AG20443 (cell line): ENCODE measurements at regions not wholly inside any gene's neighbourhood (a gene's known extent, or its start where the extent isn't known, plus 50 kb on each side); places are given as distances from the start of the nearest gene placed in this dataset.
A peak's percentile ranks its signal among the peaks of the same experiment; 100 is the strongest.

Experiments used
- DNase-seq: peaks from one replicate; pipeline ENCODE4 v3.0.0; 2012; ENCODE audit warnings: low spot score, mixed read lengths

DNA sequence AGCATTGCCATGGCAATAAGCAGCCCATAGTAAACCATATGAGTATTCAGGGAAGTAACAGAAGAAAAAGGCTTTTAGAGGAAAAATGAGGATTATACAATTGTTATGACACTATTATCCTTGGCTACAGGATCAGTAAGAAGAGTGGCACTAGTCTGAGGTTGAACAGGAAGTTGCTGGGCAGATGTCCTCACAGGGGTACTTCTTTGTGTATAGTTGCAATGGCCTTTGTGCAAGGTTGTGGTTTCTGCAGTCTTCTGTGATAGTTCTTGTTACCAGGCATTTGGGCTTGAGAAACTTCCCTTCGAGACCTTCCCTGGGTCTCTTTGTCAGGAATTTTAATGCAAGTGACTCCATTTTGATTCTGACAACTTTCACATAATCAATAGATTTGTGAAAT lies 100.6 kb upstream of the ATP11B start:
- no peak for DNase-seq

DNA sequence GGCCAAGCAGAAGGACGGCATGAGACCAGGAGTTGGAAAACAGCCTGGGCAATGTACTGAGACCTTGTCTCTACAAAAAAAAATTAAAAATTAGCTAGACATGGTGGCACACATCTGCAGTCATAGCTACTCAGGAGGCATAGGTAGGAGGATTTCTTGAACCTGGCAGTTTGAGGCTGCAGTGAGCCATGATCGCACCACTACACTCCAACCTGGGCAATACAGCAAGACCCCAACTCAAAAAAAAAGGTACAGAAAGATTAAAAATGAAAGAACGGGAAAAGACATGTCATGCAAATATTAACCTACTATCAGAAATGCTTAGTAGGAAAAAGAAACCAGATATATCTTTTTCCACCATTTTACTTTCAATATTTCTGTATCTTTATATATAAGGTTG lies 99.6 kb upstream of the ATP11B start:
- DNase-seq = no peak

DNA sequence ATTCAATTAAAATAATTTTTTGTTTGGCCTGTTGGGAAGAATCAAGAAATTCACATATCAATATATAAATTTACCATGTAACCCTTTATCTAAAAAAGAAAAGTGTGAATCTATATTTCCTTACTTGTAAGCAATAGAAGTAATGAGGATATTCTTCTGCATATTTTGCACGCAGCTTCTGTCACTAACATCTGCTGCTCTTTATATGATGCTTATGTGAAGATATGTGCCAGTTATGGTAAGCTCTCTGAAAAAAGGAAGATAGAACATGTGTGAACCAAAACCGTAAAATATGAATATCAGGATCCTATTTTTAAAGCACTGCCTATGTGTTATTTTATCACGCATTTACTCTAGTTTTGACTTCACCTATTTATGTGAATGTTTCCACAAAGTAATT lies 96.4 kb upstream of the ATP11B start:
- DNase-seq = no peak

DNA sequence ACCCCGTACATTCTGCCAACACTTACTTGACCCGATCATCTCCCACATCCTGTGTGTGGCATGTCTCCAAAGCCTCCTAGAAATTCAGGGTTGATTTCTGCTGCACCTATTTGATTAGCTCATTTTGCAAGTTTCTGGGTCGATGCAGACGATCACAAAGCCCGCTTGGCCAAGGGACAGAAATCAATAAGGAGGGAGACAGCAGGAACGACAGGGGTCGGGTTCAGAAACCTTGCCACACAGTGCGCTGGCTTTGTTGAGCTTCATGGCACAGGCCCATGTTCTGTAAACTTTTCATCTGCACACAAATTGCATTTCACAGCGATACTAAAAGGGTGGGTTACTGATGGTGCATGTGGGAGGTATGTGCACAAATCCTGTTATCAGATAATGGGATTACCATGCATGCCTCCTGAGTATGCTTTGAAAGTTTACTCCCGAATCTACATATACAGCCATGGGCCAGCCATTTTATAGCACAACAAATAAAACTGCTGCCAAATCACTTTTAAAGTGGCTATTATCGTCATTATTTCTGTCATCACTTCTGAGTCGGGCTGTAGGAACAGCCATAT lies 95.9 kb upstream of the ATP11B start:
- no peak for DNase-seq

DNA sequence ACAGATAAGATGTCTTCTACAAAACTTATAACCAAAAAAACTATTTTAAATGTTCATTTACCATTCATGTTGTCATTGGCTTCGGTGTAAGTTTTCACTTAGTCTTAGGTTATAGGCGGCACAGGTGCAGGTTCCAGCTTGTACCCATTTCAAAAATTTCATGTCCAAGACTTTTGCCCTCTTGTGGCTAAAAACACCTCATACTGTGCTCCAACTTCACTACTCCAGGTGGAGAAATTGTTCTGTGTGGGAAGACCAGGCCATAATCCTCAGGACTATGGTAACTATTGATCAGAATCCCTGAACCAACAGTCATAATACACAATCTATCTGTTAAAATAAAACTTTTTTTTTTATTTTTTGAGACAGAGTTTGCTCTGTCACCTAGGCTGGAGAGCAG lies 95.2 kb upstream of the ATP11B start:
- no peak for DNase-seq

DNA sequence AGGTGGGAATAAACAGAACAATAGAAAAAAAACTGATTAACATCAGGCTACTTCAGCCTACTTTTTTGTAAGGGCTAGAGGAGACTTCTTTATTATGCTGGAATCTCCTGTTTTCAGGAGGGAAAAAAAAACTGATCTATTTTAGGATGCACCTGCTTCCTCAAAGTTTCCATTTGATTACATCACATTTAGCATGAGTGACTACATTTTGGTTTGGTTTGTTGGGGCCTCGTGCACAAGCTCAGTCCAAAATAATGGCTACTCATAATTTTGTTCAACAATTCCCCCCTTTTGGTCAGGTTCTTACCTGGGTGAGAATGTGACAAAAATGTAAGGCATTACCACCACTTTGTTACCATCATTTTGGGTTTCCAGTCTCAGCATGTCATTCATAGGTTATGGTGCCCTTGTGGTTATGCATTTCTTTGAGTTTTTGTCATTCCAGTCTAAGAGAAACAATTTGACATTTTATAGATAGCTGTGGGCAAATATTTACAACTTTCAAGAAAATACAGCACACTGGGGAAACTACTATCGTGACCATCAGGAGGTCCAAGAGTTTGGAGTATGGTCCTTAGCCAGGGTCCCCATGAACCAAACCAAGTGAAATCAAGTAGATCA lies 93.6 kb upstream of the ATP11B start:
- no peak for DNase-seq

DNA sequence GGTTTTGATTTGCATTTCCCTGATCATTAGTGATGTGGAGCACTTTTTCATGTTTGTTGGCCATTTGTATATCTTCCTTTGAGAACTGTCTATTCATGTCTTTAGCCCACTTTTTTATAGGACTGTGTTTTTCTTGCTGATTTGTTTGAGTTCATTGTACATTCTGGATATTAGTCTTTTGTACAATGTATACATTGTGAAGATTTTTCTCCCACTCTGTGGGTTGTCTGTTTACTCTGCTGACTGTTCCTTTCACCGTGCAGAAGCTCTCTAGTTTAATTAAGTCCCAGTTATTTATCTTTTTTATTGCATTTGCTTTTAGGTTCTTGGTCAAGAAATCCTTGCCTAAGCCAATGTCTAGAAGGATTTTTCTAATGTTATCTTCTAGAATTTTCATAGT lies 91.1 kb upstream of the ATP11B start:
- no peak for DNase-seq

DNA sequence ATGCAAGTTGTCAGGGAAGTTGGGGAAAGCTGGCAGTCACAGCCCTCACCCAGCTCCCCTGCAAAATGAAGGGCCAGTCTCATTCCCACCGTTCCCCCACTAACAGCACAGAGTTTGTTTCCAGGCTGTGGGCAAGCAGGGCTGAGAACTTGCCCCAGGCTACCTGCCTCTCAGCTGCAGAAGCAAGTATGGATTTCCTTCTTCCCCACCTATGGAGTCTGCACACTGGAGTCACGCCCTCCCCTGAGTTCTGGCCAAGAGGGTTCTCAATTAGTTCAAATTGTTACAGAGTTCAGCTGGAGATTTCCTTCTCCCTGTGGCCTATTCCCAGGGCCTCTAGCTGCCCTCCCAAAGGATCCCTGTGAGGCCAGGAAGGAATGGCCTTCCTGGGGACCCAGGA lies 90.1 kb upstream of the ATP11B start:
- DNase-seq = no peak

DNA sequence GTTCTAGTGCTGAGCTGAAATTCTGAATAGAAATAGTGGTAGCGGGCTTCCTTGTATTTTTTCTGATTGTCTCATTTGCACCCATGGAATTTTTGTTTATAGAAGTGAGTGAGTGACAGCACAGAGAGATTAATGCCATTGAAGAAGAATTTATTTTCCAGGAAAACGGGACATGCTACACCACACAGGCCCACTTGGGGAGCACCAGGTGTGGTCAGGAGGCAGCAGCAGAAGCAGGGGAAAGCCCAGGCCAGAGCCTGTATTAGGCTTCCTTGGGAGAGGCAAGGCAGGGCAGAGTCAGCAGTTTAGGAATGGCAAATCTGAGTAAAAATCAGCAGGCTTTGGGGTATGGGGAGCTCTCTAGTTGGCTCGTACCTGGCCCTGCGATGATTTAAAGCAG lies 88.4 kb upstream of the ATP11B start:
- DNase-seq = no peak

DNA sequence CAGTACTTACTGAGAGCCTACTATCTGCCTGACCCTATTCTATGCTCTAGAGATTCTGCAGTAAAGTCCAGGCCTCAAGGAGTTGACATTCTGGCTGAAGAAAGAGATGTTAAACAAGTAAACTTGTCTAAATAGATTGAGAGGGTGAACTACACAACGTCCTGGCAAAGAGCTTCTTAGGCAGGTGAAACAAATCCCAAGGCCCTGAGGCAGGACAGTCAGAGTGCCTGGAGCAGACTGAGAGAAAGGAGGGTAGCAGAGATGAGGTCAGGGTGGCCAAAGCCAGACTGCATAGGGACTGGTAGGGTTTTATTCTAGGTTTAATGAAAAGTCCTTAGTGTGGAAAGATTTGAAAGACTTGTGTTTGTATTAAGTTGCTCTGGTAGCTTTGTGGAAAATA lies 84.5 kb upstream of the ATP11B start:
- no peak for DNase-seq

DNA sequence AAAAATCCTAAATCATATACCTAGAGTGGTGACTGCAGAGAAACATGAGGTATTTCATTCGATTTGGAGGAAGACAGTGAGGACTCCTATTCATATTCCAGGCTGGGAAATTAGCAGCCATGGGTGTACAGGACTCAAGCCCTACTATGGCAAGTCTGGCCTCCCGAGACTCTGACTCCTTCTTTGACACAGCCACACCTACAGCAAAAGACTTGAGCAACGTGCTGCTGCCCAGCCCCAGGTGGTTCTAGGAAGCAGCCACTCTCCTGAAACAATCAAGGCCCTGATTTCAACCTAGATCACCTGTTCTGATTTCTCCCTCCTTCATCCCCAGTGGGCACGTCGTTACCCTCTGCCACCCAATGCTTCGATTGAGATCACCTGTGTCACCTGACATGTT lies 84.0 kb upstream of the ATP11B start:
- no peak for DNase-seq

DNA sequence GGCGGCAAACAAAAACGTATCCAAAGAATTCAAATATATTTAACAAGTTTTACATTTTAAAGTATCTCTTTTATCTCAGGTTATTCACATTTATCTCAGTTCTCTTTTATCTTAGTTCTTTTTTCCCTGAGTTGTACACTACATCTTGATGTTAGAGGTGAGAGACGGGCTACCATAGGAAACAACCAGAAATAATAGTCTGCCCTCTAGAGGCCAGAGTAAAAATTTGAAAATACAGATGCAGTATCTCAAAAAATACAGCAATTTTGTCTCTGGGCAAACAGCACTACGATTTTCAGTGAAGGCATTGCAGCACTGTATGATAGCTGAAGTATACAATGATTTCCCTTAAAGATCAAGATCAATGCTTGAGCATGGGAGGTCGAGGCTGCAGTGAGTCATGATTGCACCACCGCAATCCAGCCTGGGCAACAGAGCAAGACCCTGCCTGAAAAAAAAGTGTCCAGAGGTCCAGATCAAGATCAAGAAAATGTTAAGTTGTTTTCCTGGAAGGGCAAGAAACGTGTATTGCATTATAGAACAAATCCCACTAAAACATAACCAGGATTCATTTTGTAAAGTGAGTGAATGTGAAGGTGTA lies 82.6 kb upstream of the ATP11B start:
- peak; percentile 47 for DNase-seq

DNA sequence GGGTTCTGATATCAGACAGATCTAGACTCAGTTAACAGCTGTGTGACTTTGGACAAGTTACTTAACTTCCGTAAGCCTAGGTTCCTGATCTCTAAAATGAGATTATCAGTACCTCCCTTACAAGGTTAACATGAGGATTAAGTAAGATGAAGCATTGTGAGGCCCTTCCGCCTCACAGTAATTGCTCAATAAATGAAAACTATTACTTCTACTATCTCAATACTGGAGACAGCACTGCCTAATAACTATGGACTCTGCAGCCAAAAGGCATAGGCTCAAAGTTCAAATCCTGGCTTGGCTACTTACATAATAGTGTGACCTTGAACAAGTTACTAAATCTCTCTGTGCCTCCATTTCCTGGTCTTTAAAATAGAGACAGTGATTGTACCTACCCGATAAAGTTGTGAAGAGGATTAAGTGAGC lies 82.0 kb upstream of the ATP11B start:
- no peak for DNase-seq

DNA sequence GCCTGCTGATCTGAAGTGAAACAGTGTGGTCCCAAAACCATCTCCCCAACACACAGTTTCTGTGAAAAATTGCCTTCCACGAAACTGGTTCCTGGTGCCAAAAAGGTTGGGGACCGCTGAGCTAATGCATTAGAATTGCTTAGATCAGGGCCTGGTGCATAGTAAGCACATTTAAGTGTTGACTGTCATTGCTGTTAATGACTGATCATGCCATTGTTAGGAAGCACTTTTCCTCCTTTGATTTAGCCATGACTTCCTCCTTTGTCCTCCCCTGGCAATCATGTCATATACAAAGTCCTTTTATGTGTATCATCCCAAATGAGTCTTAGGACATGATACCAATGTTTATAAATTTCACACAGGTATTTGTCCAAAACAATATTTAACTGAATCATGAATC lies 81.5 kb upstream of the ATP11B start:
- no peak for DNase-seq

DNA sequence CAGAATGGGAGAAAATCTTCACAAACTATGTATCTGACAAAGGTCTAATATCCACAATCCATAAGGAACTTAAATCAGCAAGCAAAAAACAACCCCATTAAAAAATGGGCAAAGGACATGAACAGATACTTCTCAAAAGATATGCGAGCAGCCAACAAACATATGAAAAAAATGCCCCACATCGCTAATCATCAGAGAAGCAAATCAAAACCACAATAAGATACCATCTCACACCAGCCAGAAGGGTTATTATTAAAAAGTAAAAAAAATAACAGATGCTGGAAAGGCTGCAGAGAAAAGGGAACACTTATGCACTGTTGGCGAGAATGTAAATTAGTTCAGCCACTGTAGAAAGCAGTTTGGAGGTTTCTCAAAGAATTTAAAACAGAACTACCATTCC lies 80.2 kb upstream of the ATP11B start:
- no peak for DNase-seq

DNA sequence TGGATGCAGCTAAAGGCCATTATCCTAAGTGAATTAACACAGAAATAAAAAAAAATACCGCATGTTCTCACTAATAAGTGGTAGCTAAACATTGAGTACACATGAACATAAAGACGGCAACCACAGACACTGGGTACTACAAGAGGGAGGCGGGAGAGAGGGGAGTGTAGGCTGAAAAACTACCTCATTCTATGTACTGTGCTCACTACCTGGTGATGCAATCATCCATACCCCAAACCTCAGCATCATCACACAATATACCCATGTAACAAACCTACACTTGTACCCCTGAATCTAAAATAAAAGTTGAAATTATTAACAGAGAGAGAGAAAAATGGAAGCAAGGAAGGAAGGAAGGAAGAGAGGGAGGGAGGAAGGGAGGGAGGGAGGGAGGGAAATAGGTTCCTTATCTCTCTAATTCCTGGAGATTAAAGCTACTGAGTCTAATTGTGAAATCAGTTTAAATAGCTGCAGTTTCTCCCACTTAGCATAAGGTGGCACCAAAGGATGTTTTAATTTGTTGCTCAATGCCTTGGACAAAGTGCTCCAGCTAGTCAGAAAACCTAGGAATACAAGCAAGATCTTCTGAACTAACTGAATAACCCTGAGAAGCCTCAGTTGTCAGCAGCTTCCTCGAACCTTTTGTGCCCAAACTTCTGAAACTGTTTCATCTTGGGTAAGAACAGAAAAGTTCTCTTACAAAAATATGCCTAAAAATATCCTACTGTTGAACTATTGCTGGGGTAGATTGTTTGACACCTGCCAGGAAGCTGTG lies 79.4 kb upstream of the ATP11B start:
- DNase-seq = peak; percentile 71

DNA sequence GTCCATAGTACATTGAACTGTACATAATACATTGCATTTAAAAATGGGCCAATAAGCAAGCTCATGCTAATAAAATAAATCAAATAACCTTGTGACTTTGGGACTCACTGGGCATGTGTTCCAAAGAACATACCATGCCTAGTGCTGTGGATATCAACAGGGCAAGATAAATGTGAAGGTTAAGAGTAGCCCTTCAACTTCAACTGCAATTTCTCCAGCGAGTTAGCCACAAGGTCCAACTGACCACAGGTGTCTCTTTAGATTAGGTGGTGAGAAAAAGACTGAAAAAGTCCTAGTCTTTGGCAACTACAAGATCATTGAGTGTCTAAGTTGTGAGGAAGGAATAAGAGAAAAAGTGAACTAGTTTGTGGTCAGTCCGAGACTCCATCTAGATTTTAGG lies 78.3 kb upstream of the ATP11B start:
- DNase-seq = no peak

DNA sequence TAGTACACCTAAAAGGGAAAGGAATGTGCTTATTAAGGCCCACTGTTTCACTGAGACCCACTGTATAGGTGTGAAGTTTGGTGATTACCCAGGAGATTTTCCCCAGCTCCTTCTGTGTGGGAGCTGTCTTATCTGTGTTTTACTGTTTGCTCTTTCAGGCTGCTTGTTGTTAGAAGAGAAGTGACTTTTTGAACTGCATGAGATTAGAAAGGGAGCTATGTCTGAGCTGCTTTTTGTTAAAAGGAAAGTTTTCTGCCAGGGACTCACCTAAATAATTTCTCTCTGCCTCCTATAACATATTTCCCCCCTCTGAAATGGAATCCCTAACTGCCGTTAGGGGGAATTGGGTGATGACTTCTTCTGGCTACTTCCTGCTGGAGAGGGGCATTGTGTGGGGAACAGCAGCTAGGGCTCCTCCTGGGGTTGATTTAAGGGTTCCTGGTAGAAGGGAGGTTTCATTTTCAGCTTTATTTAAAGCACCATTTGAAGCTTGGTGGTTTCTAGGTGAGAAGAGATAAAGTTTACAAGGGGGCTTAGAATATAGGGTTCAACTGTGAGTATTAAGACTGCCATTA lies 77.1 kb upstream of the ATP11B start:
- DNase-seq = no peak

DNA sequence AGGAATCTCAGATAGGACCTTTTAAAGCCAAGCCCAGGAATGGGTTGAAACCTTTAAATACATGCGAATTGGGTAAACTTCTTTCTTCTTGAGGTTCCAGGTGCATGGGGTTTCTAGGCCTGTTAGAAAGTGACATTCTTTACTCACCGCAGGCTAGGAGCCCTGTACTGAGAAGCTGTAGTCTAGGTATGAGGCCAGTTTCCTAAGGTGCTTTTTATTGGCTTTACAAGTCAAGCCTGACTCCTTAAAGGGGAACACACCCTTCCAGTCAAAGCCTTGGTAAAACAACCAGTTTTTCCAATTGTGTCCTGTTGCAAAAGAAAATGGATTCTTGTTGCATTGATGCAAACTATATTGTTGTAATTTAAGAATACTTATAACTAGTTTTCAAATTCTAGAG lies 76.1 kb upstream of the ATP11B start:
- no peak for DNase-seq

DNA sequence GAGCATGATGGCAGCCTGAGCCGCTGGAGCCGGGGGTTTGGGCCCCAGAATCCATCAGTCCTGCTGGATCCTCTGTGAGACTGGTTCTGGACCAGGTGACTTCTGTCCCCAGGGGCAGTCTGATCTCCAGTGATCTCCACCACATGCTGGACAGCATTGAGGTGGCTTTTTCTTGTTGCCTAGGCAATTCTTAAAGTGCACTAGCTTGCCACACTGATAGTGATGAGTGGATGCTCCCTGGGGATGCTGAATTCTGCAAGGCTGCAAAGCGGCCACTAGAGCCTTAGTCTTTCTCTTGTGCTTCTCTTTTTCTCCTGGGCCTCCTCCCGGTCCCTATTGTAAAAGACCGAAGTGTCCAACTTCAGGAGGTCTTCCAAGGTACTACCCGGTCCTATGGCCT lies 70.4 kb upstream of the ATP11B start:
- peak; percentile 20 for DNase-seq

DNA sequence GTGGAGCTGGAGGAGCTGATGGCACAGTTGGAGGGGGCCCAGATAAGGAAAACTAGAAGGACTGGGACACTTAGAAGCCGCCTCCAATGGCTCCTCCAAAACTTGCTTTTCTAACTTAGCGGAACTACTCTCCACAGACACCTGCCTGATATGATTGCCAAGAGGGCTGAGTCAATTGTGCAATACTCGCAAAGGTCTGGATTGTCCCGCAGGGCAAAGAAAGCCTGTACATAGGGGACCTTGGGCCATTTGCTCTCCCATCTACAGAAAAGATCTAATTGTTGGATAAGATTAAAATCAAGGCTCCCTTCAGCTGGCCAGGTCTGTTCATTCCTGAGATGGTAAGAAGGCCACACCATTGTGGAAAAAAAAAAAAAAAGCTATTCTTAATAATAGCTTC lies 69.7 kb upstream of the ATP11B start:
- DNase-seq = no peak

DNA sequence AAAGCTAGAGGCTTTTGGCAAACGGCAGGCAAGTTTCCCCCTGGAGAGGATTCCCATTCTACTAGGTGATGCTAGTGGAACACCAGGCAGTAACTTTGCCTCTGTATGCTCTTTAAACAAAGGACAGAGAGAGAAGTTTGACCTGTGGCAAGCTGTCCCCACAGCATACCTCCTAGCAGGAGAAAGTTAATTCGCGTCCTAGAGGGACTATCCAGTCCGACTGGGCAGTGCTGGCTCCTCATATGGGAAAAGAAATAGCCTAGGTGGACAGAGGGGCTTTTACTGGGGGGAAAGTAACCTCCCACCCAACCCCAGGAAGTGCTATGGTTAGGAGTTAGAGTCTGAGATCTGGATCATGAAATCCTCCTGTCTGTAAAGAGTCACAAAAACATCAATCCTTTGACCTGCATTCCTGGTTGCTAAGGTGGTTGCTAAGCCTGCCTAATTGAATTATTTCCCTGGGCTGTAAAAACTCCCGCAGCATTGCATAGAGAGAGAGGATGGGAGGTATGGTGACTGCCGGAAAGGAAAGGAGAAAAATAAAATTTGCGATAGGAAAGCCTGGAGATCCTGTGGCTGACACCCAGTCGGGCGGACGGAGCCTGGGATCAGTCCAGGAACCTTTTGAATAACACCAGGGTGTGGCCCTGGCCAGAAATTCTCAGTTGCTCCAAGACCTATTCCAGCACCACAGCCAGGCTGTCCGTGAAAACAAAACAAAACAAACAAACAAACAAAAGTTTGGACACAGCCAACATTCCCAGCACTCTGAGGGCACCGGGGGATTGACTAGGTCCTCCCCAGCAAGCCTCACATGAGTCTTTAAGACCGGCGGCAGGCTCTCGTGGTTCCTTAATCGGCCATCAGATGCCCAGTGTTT lies 67.7 kb upstream of the ATP11B start:
- peak; percentile 38 for DNase-seq
